GM18519 (cell line): ENCODE measurements at regions not wholly inside any gene's neighbourhood (a gene's known extent, or its start where the extent isn't known, plus 50 kb on each side); places are given as distances from the start of the nearest gene placed in this dataset.
"Not testable (repeated sequence)": the region's sequence is repeated elsewhere in the genome, so short reads cannot be mapped to it uniquely, and the experiment has no call there.

Source experiments
- ATAC-seq: cut with Tn5 transposase; IDR thresholded peaks from one replicate; pipeline ENCODE4 v1.9.1; 2021; ENCODE audit warnings: mild to moderate bottlenecking, moderate library complexity; ENCODE audit not compliant: unreplicated experiment, low FRiP score

GRCh38 chr21:18117176-18117575 is 127.5 kb upstream of the CHODL start:
- ATAC-seq: no peak

GRCh38 chr21:18114810-18115209 is 129.8 kb upstream of the CHODL start:
- ATAC-seq: no peak

GRCh38 chr21:18104802-18105201 is 139.8 kb upstream of the CHODL start:
- no peak for ATAC-seq

- not testable (repeated sequence) for ATAC-seq
Measured at GRCh38 chr21:18096413-18096812, 148.2 kb upstream of the CHODL start.

GRCh38 chr21:18089786-18090185 is 154.8 kb upstream of the CHODL start:
- no peak for ATAC-seq

GRCh38 chr21:18070392-18070791 is 174.2 kb upstream of the CHODL start:
- no peak for ATAC-seq

GRCh38 chr21:18069875-18070274 is 174.8 kb upstream of the CHODL start:
- no peak for ATAC-seq

GRCh38 chr21:18060402-18060801 is 184.2 kb upstream of the CHODL start:
- ATAC-seq: no peak

GRCh38 chr21:18058731-18059398 is 185.8 kb upstream of the CHODL start:
- ATAC-seq: no peak

GRCh38 chr21:18053151-18053550 is 191.5 kb upstream of the CHODL start:
- ATAC-seq: no peak

- no peak for ATAC-seq
Measured at GRCh38 chr21:18049461-18049860, 195.2 kb upstream of the CHODL start.

GRCh38 chr21:18041012-18041411 is 203.6 kb upstream of the CHODL start:
- peak; percentile 78 for ATAC-seq

- ATAC-seq: peak; percentile 92
Measured at GRCh38 chr21:18030248-18030647, 211.1 kb upstream of the C21orf91 start.

GRCh38 chr21:18026359-18026758 is 207.2 kb upstream of the C21orf91 start:
- no peak for ATAC-seq

GRCh38 chr21:18023711-18024110 is 204.6 kb upstream of the C21orf91 start:
- no peak for ATAC-seq

- ATAC-seq: no peak
Measured at GRCh38 chr21:18023157-18023556, 204.0 kb upstream of the C21orf91 start.

- ATAC-seq: no peak
Measured at GRCh38 chr21:18007121-18007520, 188.0 kb upstream of the C21orf91 start.

- no peak for ATAC-seq
Measured at GRCh38 chr21:18006691-18007090, 187.5 kb upstream of the C21orf91 start.

GRCh38 chr21:18002393-18002792 is 183.2 kb upstream of the C21orf91 start:
- no peak for ATAC-seq

GRCh38 chr21:18000981-18001686 is 182.0 kb upstream of the C21orf91 start:
- ATAC-seq: no peak

GRCh38 chr21:17998599-17998998 is 179.4 kb upstream of the C21orf91 start:
- not testable (repeated sequence) for ATAC-seq

- ATAC-seq: no peak
Measured at GRCh38 chr21:17989780-17990179, 170.6 kb upstream of the C21orf91 start.
